Gastroesophageal sphincter (tissue), 3 donors: ENCODE measurements at regions not wholly inside any gene's neighbourhood (a gene's known extent, or its start where the extent isn't known, plus 50 kb on each side); places are given as distances from the start of the nearest gene placed in this dataset.

ENCODE experiments used
- POLR2A ChIP-seq, 2 donors: fragments of 450-650 bp; IDR thresholded peaks; one replicate each; pipeline ENCODE4 v1.6.1; 2017; ENCODE audit warnings: antibody characterized with exemption in 2 of 2, mild to moderate bottlenecking in 2 of 2, moderate library complexity in 1 of 2
- POLR2AphosphoS5 ChIP-seq: sonication (generic); formaldehyde crosslinking; IDR thresholded peaks from one replicate; pipeline ENCODE4 v1.6.1; 2017; ENCODE audit warnings: antibody characterized with exemption
- TF ChIP-seq, protein P1 (sequence below), 4 experiments: fragments of 200-600 bp in 2 of 4; fragments of 450-650 bp in 2 of 4; sonication (generic) in 1 of 4; IDR thresholded peaks; one replicate each; pipeline ENCODE4 v1.5.1; 2017 to 2019; ENCODE audit warnings: antibody characterized with exemption in 4 of 4, mild to moderate bottlenecking in 2 of 4, moderate library complexity in 2 of 4

DNA sequence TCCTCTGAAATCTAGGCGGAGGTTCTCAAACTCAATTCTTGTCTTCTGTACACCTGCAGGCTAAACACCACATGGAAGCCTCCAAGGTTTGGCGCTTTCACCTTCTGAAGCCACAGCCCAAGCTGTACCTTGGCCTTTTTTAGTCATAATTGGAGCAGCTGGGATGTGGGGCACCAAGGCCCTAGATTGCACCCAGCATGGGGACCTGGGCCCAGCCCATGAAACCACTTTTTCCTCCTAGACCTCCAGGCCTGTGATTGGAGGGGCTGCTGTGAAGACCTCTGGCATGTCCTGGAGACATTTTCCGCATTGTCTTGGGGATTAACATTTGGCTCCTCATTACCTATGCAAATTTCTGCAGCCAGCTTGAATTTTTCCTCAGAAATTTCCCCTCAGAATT, 181.0 kb downstream of the TYW3 start:
- TF ChIP-seq, protein P1, sequence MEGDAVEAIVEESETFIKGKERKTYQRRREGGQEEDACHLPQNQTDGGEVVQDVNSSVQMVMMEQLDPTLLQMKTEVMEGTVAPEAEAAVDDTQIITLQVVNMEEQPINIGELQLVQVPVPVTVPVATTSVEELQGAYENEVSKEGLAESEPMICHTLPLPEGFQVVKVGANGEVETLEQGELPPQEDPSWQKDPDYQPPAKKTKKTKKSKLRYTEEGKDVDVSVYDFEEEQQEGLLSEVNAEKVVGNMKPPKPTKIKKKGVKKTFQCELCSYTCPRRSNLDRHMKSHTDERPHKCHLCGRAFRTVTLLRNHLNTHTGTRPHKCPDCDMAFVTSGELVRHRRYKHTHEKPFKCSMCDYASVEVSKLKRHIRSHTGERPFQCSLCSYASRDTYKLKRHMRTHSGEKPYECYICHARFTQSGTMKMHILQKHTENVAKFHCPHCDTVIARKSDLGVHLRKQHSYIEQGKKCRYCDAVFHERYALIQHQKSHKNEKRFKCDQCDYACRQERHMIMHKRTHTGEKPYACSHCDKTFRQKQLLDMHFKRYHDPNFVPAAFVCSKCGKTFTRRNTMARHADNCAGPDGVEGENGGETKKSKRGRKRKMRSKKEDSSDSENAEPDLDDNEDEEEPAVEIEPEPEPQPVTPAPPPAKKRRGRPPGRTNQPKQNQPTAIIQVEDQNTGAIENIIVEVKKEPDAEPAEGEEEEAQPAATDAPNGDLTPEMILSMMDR (IDR thresholded peaks at IDR 0.05): no peak
- TF ChIP-seq POLR2A (IDR thresholded peaks at IDR 0.05) (no peak), POLR2AphosphoS5 (no peak)
